Mucosa of descending colon (tissue), 3 donors: ENCODE measurements at regions not wholly inside any gene's neighbourhood (a gene's known extent, or its start where the extent isn't known, plus 50 kb on each side); places are given as distances from the start of the nearest gene placed in this dataset.
A peak's percentile ranks its signal among the peaks of the same experiment; 100 is the strongest.
"Not testable (repeated sequence)": the region's sequence is repeated elsewhere in the genome, so short reads cannot be mapped to it uniquely, and the experiment has no call there.

Experiments
- ATAC-seq: fragments of 200-7000 bp; cut with Tn5 transposase; one replicate; pipeline ENCODE4 v1.9.1; 2020; ENCODE audit warnings: mild to moderate bottlenecking, moderate library complexity
- DNase-seq, 3 donors: peaks; one replicate each; pipeline ENCODE4 v3.0.0-alpha.2; 2020
- H3K36me3 ChIP-seq: fragments of 200-600 bp; one replicate; pipeline ENCODE4 v1.8.0; 2021; ENCODE audit warnings: low read depth, mild to moderate bottlenecking
- H3K4me1 ChIP-seq: fragments of 200-600 bp; one replicate; pipeline ENCODE4 v1.8.0; 2021; ENCODE audit warnings: low read depth, mild to moderate bottlenecking
- H3K4me3 ChIP-seq: fragments of 200-600 bp; one replicate; pipeline ENCODE4 v1.8.0; 2021; ENCODE audit warnings: mild to moderate bottlenecking
- H3K9me3 ChIP-seq: fragments of 200-600 bp; one replicate; pipeline ENCODE4 v1.8.0; 2021; ENCODE audit warnings: mild to moderate bottlenecking
- intact Hi-C, 2 donors: fragments of 100-400 bp; cut with DNase I in 1 of 2; cut with micrococcal nuclease in 1 of 2; formaldehyde crosslinking; loops; one replicate each; pipeline versions ENCODE4 v1.11.0 to v1.11.1; 2022; cut with DNase I, micrococcal nuclease
- TF ChIP-seq, protein P1 (sequence below): fragments of 200-600 bp; IDR thresholded peaks from one replicate; pipeline ENCODE4 v1.8.0; 2022; ENCODE audit warnings: antibody characterized with exemption, mild to moderate bottlenecking
- donor health status: DM: no; HTN: no; CAD: no; lungs with moderate emphysema.
- donor health status: DM: no; HTN: no; CAD: no.
- donor health status: DM: no; HTN: yes; CAD: no.

GRCh38 chrX:46325312-46325877 is 219.8 kb downstream of the ZNF674 start:
- Histone ChIP-seq H3K4me3 (no peak overlapping the region), H3K36me3 (no peaks in the 10 kb centered on the region), H3K9me3 (no peaks in the 10 kb centered on the region), H3K4me1 (no peaks in the 10 kb centered on the region)
- ATAC-seq (peak; percentile 26), DNase-seq (no peak)
- intact Hi-C loops = no loop called here
- TF ChIP-seq, protein P1, sequence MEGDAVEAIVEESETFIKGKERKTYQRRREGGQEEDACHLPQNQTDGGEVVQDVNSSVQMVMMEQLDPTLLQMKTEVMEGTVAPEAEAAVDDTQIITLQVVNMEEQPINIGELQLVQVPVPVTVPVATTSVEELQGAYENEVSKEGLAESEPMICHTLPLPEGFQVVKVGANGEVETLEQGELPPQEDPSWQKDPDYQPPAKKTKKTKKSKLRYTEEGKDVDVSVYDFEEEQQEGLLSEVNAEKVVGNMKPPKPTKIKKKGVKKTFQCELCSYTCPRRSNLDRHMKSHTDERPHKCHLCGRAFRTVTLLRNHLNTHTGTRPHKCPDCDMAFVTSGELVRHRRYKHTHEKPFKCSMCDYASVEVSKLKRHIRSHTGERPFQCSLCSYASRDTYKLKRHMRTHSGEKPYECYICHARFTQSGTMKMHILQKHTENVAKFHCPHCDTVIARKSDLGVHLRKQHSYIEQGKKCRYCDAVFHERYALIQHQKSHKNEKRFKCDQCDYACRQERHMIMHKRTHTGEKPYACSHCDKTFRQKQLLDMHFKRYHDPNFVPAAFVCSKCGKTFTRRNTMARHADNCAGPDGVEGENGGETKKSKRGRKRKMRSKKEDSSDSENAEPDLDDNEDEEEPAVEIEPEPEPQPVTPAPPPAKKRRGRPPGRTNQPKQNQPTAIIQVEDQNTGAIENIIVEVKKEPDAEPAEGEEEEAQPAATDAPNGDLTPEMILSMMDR = no peak

- Histone ChIP-seq H3K4me1 (no peaks in the 10 kb centered on the region), H3K9me3 (no peaks in the 10 kb centered on the region), H3K4me3 (no peak overlapping the region), H3K36me3 (no peaks in the 10 kb centered on the region)
- no peak for ATAC-seq
- intact Hi-C loops = no loop called here
- TF ChIP-seq, protein P1 = no peak
- no peak for DNase-seq
Measured at GRCh38 chrX:46324166-46324565, 221.1 kb downstream of the ZNF674 start.

- H3K9me3 ChIP-seq, intact Hi-C loops, H3K4me1 ChIP-seq, H3K4me3 ChIP-seq, ATAC-seq, DNase-seq, H3K36me3 ChIP-seq: not testable (repeated sequence)
Measured at GRCh38 chrX:46322929-46323328, 222.3 kb downstream of the ZNF674 start.

DNA sequence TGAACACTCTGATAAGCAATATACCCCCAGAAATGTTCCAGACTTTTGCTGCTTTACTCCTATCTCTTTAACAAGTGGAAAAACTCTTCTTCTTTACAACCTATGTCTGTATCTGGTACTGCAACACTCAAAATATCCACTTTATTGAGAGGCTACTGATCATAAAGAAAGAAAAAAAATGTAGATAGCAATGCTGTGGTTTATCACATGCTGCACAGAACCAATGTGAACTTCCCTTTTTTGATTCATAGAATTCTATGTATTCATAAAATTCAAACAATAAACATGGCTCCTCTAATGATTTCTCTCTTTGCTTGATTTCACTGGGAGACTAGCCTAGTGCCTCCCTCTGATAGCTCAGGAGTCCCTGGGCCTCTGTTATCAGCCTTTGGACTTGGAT is 223.5 kb downstream of the ZNF674 start:
- Histone ChIP-seq H3K9me3 (no peaks in the 10 kb centered on the region), H3K36me3 (no peaks in the 10 kb centered on the region), H3K4me3 (no peak overlapping the region), H3K4me1 (no peaks in the 10 kb centered on the region)
- no peak for ATAC-seq
- intact Hi-C loops = no loop called here
- DNase-seq = no peak
- TF ChIP-seq, protein P1 = no peak

DNA sequence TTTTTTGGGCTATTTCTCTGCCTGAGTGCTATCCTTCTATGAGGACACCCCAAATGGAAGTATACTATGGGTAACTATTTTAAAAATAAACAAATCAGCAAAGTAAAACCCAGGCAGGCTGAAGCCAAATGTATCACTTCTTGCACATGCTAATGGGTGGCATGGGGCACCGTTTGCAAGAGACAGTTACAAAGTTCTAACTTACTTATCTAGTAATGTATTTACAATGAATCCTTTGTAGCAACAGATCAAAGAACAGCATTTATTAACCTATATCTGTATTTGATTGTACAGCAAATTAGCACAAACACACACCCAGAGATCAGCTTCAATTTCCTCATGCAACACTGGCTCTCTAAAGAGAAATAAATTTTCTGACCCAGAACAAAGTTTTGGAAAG is 225.5 kb downstream of the ZNF674 start:
- TF ChIP-seq, protein P1 = no peak
- Histone ChIP-seq H3K9me3 (no peaks in the 10 kb centered on the region), H3K36me3 (no peaks in the 10 kb centered on the region), H3K4me1 (no peaks in the 10 kb centered on the region), H3K4me3 (no peak overlapping the region)
- DNase-seq (no peak), ATAC-seq (no peak)
- intact Hi-C loops = no loop called here

GRCh38 chrX:46318551-46318950 is 226.7 kb downstream of the ZNF674 start:
- H3K4me1 ChIP-seq = no peaks in the 10 kb centered on the region
- TF ChIP-seq, protein P1 = no peak
- H3K9me3 ChIP-seq = no peaks in the 10 kb centered on the region
- intact Hi-C loops = no loop called here
- ATAC-seq = no peak
- no peak overlapping the region for H3K4me3 ChIP-seq
- no peak for DNase-seq
- no peaks in the 10 kb centered on the region for H3K36me3 ChIP-seq
